Left renal pelvis (tissue), 4 donors: ENCODE measurements at regions not wholly inside any gene's neighbourhood (a gene's known extent, or its start where the extent isn't known, plus 50 kb on each side); places are given as distances from the start of the nearest gene placed in this dataset.
"Not testable (repeated sequence)": the region's sequence is repeated elsewhere in the genome, so short reads cannot be mapped to it uniquely, and the experiment has no call there.

ENCODE experiments used
- DNase-seq, 4 donors: peaks; one replicate each; pipeline ENCODE4 v3.0.0-alpha.2; 2013; ENCODE audit warnings: low read depth in 4 of 4, low spot score in 3 of 4

DNA sequence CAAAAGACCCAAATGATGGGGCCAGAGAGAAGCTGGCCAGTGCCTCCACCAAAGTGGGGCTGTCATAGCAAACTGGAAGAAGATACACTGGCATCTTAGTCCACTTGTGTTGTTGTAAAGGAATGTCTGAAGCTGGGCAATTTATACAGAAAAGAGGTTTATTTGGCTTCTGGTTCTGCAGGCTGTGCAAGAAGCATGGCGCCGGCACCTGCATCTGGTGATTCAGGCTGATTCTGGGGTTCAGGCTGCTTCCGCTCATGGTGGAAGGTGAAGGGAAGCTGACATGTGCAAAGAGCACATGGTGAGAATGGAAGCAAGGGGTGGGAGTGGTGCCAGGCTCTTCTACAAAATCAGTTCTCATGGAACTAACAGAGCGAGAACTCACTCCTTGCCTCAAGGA, 135.9 kb upstream of the TWIST2 start:
- no peak for DNase-seq

DNA sequence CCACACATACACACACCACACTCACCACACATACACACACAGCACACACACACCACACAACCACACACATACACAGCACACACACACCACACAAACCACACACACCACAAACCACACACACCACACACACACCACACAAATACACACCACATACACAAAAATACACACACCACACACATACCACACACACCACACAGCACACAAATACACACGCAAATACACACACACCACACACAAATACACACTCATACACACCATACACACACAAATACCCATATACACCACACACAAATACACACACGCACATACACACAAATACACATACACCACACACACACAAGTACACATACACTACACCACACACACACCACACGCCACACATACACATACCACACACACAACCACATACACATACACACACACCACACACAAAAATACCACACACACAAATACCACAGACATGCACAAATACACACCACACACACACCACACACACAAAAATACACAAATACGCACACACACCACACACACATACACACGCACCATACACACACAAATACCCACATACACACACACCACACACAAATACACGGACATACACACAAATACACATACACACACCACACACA, 134.6 kb upstream of the TWIST2 start:
- DNase-seq: no peak

DNA sequence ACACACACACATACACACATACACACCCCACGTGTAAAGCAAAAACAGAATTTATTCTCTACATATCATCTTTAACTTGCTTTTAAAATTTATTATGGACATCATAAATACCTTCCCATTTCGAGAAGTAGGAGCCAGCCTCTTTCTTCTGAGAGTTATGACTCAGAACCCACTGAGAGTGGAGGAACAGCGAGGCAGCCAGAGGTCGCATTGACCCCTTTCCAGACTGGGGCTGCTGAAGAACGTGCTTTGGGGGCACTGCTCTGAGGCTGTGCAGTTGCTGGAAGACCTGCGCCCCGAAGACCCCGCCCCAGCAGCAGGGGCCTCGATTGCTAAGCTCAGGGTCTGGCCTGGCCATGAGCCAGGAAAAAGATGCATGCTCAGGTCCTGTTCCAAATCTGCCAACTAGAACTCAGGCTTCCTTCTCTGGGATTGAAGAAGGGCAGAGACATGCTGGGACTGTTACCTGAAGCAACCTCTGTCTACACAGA, 133.8 kb upstream of the TWIST2 start:
- no peak for DNase-seq

DNA sequence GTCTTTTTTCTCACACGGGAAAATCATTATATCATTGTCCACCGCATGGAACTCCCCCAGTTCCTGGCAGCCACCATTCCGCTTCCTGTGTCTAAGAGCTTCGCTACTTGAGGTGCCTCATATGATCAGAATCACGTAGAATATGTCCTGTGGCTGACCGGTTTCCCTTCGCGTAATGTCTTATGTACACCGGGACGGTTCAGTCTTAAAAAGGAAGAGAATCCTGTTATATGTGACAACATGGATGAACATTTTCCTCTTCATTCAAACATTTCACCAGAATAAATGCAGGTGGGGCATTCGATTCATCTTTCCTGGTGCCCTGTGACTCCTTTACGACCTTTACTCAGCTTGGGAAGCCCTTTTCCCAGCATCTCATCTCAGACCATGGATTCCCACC, 131.7 kb upstream of the TWIST2 start:
- no peak for DNase-seq

DNA sequence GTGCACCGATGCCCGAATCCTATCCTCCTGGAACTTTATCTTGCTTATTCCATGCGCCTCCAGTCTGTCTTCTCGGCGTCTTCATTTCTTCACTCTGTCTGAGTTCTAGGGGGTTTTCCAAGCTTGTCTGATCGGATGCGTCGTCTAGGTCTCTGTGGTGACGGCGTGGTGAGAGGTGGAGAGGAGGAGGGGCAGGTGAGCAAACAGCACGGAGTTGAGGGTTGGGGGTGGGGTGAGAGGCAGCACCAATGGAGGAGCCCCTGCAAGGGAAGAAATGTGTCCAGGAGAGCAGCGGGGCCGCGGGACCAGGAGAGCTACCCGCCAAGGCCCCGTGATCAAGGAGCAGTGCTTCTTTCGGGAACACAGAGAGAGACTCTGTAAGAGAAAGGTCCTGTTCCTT, 131.3 kb upstream of the TWIST2 start:
- DNase-seq: no peak

DNA sequence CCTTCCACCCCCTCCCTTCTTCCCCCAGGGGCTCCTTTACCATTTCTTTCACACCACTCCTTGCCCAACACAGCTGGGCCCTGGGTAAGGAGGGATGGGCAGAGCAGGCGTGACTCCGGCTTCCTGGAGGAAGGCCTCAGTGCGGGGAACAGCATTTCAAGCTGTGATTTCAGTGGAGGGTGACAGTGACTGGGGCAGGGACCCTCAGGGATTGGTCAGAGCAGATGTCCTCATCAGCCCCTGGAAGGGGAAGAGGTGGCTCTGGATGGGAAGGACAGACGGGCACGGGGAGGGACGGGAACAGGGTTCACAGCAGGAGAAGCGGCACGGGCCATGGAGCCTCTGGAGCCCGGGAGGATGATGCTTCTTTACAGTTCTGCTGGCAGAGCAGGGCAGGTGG, 130.8 kb upstream of the TWIST2 start:
- no peak for DNase-seq

DNA sequence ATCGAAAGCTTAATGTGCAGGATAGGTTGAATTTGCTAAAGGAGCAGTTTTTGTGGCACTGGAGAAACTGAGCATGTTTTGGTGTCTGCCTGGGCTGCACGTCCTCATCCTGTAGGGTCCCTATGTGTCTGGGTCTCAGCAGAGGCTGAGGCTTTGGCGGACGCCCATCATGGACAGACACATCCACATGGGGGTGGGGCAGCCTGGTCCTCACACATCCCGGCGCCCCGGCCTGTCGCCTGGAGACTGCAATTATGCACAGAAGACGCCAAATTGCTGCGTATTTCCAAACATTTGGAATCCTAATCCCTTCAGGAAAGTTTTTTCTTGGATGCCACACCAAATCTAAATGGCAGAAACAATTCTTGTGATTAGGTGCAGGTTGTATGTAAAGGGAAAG, 128.2 kb upstream of the TWIST2 start:
- no peak for DNase-seq

DNA sequence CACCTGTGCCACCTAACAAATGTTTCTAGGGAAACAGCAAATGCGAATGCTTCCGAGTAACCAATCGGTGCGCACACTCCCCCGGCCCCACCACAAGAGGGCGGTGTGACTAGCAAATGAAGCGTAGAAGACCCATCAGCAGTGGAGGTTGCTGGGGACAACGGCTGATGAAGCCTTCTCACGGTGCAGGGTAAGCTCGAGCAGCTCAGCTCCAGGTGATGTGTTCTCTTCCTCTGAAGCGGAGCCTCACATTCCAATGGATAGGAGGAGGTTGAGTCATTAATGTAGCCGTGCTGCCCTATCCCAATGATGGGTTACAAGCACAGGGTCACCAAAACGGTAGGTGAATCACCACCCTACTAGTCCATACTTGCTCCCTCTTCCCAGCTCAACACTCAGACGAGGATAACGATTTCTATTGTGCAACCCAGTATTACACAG, 127.6 kb upstream of the TWIST2 start:
- no peak for DNase-seq

DNA sequence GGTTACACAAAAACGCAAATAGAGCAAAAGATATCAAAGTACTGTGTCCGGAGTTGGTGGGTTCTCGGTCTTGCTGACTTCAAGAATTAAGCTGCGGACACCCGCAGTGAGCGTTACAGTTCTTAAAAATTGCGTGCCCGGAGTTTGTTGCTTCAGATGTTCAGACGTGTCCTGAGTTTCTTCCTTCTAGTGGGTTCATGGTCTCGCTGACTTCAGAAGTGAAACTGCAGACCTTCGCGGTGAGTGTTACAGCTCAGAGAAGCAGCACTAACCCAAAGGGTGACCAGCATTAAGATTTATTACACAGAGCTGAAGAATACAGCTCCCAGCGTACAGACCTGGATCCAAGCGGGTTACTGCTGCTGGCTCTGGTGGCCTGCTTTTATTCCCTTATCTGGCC, 125.7 kb upstream of the TWIST2 start:
- no peak for DNase-seq

DNA sequence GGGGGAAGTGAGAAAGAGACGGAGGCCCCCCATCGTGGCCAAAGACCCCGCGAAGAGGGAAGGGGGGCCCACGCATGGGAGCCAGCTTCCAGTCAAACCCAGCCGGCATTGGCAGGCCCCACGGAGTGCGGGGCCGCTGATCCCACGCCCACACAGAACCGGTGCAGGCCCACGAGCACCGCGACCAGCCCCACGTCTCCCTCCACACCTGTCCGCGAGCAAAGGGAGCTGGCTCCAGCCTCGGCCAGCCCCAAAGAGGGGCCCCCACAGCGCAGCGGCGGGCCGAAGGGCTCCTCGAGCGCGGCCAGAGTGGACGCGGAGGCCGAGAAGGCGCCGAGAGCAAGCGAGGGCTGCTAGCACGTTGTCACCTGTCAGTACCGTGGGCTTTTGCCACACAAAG, 125.0 kb upstream of the TWIST2 start:
- DNase-seq: no peak

DNA sequence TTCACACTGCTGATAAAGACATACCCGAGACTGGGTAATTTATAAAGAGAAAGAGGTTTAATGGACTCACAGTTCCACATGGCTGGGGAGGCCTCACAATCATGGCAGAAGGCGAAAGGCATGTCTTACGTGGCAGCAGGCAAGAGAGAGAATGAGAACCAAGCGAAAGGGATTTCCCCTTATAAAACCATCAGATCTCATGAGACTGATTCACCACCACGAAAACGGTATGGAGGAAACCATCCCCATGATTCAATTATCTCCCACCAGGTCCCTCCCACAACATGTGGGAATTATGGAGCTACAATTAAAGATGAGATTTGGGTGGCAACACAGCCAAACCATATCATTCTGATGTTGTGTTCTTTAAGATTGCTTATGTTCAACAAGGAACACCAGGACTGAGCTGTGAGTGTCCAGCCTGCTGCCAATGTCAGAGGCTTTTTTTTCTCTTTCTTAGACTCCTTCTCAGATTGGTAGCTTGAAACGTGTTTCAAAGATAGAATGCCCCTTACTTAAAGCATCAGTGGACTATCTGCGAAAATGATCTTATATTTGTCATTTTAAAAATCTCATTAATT, 124.1 kb upstream of the TWIST2 start:
- DNase-seq: not testable (repeated sequence)

DNA sequence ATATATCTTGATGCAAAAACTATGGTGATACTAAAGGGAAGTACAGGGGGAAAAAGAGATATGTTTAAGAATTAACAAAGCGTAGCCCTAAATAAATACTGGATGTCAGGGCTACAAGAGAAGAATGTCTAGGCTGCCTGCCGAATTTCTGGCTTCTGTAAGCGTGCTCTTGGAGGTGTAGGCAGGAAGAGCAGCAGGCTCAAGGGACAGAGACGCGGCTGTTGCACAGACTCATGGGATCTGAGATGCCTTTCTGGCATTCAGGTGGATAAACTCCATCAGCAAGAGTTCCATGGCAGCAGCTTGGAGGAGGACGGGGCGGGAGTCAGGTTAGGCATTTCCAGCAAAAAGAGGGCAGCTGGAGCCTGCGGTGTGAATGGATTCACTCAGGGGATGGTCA, 123.2 kb upstream of the TWIST2 start:
- DNase-seq: no peak

DNA sequence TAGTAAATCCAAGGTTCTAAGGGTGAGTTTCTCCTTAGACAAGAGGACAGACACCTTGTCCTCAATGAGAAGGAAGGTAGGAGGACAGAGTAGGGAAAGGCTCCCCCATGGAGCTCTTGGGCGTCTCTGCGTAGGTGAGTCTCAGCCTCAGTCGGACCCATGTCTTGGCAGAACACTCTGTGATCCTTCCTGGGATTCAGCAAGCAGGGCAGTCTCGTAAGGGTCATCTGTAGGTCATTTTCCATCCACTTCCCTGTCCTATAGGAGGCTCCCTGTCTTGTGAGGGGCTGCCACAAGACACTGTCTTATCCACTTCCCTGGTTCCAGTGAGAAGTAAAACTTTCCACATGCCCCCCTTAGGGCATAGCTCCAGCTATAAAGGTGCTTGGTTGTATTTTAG, 122.6 kb upstream of the TWIST2 start:
- no peak for DNase-seq

DNA sequence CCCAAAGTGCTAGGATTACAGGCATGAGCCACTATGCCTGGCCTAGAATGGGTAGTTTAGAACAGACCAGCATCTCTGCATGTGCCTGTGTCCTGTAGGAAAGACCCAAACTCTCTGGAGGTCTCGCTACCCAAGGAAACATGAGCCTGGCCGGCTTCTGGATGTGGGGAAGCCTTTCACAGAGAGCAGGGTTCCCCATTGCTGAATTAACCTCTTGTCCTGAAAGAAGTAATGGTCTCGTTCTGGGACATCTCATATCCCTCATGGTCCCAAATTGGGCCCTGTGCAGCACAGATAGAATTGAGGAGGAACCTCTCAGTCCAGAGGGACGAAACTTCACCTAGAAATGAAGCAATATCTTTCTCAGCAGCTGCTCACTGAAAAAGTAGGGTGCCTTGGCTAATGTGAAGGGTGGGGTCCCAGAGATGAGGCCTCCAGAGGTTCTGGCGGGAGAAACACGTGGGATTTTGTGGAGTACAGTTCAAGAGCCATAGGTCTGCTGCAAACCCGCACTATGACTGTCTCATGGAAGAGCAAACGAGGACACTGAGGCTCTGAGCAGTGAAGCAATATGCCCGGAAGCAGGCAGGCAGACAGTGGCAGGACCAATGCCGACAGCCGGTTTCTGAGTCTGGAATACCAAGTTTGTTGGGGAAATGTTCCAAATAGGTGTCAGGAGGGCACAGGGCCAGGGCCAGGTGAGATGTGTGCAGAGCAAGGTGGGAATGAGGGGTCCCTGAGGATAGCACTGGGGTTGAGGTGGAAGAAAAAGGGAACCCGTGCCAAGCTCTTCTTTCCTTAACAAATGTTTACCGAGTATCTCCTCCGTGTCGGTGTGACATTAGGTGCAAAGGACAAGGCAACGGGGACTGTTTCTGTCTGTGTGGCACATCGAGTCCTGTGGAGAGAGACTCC, 121.0 kb upstream of the TWIST2 start:
- no peak for DNase-seq

DNA sequence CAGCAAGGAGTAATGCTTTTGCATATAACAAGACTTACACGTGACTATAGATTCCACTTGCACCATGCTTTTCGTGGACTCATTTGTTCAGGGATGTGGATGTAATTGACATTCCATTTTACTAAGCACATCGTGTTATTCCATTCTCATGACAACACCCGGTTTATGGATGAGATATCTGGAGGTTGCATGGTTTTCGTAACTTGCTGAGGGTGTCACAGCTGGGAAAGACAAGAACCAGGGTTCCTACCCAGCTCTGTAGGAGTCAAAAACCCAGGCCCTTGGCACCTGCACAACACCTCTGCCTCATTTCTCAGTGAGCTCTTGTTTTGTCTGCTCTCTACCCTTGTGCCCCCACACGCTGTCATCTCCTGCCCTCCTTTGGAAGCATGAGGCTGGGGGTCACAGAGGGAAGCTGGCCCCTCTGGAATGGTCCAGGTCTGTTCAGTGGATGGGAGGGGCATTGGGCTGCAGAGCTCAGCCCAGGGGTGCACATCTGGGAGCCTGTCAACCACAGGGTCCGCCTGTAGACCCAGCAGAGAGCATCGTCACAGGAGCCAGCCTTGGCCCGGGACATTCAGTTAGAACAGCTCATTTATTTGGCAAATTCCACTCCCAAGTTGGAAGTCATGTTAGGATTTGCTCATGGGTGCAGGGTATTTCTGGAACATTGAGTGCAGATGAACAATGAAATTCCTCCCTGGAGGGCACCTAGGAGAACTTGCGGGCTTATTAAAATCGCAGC, 120.1 kb upstream of the TWIST2 start:
- DNase-seq: no peak

DNA sequence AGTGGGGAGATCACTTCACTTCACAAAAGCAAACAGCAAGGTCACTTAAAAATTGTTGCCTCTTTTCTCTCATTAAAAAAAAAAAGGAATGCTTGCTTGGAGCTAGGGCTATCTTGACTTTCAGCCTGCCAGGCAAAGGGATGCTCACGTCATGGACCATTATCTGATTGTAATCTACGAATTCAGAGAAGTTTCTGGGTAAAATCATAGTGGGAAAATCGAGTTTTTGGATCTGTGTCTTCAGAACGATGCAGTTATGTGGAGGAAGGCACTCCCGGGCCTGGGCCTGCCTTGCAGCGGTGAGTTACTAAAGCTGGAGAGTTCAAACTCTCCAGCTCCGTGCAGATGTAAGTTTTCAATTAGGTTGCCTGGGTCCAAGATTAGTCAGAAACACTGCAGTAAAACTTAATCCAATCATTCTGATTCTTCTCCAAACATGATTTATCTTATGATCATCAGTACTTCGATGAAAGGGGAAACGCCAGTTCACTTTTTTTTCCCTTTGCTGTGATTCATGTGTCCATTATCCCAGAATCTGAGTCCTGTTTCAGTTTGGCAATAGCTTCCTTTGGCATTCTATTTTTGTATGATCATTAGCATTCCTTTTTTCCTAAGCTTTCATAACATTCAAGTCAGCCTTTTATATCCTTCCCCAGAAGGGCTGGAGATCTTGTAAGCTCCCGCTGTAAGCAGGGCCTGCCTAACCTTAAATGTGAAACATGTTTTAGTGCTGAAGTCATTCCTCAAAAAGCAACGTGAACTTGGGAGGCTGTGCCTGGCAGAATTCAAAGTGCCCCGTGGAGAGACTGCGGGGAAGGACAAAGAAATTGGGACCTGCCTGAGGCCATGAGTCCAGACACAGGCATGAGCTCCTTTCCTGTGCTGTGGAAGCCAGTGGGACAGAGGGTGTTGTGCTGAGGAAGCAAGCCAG, 119.3 kb upstream of the TWIST2 start:
- no peak for DNase-seq

DNA sequence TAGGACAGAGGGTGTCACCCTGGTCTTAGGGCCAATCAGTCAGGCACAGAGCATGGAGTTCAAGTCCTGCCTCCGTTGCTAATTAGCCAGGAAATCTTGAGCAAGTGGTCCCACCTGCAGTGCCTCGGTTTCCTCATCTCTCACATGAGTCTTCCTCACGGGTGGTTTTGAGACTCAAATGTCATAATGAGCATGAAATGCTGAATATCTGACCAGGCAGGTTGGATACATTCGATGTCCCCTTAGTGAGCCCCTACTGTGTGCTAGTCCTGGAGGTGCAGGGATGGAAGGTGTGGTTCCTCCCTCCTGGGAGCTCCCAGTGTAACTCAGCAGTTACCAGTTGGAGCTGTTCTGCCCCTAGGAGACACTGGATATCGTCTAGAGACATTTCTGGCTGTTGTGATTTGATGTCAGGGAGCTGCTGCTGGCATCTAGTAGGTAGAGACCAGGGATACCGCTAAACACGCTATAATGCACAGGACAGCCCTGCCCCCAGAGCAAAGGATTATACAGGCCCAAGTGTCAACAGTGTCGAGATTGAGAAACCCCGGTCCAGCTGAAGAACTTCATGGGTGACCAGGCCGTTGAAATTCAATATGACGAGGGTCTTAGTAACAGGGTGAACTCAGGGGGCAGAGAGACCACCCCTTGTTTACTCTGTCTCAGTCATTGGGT, 118.5 kb upstream of the TWIST2 start:
- no peak for DNase-seq

DNA sequence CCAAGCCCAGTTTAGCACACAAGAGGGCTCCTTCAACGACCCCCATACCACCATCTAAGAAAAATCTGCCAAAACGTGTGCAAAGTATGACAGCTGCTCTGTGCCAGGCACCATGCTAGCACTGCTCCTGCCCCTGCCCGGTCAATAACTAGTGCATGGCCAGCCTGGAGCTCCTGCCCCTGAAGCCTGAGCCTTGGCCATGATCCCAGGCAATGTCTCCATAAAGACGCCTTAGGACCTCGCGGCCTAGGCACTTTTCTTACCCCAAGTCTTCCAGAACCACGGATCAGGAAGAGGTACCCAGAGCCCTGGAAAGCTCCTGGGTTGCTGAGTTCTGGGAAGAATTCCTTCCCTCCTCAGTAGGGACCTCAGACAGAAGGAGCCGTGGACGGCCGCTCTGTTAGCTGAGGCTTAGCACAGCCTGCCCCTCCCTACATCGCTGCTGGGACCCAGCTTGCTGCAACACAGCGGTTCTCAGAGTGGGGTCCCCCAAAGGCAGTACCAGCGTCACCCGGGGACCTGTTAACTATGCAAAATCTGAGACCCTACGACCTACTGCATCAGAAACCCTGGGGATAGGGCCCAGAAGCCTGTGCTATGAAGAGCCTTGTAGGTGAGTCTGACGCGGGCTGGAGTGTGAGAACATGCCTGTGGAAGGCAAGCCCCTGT, 117.8 kb upstream of the TWIST2 start:
- DNase-seq: no peak

DNA sequence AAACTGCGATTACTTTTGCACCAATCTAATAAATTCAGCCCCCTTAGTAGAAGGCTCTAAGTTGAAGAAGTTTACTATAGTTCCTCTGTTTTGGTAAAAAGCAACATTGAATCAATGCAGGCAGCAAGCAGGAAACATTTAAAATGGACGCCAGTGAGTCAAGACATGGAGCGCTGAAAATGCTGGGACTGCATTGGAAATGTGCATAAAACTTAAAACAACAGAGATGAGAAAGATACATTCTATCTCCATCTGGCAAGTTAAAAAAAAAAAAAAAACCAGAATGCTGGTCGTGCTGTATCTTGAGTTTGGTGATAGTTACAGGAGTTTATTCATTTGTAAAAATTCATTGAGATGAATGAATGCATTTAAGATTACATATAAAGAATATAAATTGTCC, 117.0 kb upstream of the TWIST2 start:
- DNase-seq: no peak
